ENCODE measurements at regions not wholly inside any gene's neighbourhood (a gene's known extent, or its start where the extent isn't known, plus 50 kb on each side); places are given as distances from the start of the nearest gene placed in this dataset.

GRCh38 chr3:181383760-181384159 lies 328.0 kb upstream of the SOX2 start:
- Histone ChIP-seq H3K9me2 (ENCODE audit: insufficient read depth, low read length) (no peaks in the 10 kb centered on the region), H3K4me3 (ENCODE audit: low read length) (no peak overlapping the region), H3K9me3 (ENCODE audit: low read length) (no peaks in the 10 kb centered on the region), H3K9ac (ENCODE audit: low read length) (no peak overlapping the region), H3K4me2 (ENCODE audit: low read length) (no peak overlapping the region), H4K20me1 (ENCODE audit: insufficient read depth) (no peaks in the 10 kb centered on the region), H3F3A (ENCODE audit: insufficient read depth, low read length, poor library complexity, severe bottlenecking) (no peaks in the 10 kb centered on the region), H3K27me3 (ENCODE audit: insufficient read depth, low read depth, low read length) (peaks cover 3% of the 10 kb centered on the region), H3K36me3 (ENCODE audit: insufficient read depth, low read length) (no peaks in the 10 kb centered on the region), H3K79me2 (replicated peaks; ENCODE audit: insufficient read depth, low read length) (no peaks in the 10 kb centered on the region), H3K27ac (ENCODE audit: low read length) (no peak overlapping the region), H2AFZ (ENCODE audit: low read depth, low read length) (no peak overlapping the region)
- TF ChIP-seq SMC3 (conservative IDR thresholded peaks at IDR 0.05; ENCODE audit: poor library complexity), result no peak
- TF ChIP-seq EZH2 (IDR thresholded peaks at IDR 0.05; ENCODE audit: borderline replicate concordance, insufficient read depth, low read length, poor library complexity, severe bottlenecking), result no peak
- no peak for TF ChIP-seq TAF1 (IDR thresholded peaks at IDR 0.05; ENCODE audit: low read depth)
- no peak for TF ChIP-seq REST (IDR thresholded peaks at IDR 0.05; ENCODE audit: borderline replicate concordance)
- no peak for TF ChIP-seq CTCF (IDR thresholded peaks at IDR 0.05; ENCODE audit: poor library complexity, severe bottlenecking)
- no peak for TF ChIP-seq EP300 (conservative IDR thresholded peaks at IDR 0.05; ENCODE audit: poor library complexity, severe bottlenecking)
- TF ChIP-seq RAD21 (conservative IDR thresholded peaks at IDR 0.05), result no peak
- TF ChIP-seq MXI1 (conservative IDR thresholded peaks at IDR 0.05; ENCODE audit: poor library complexity, severe bottlenecking), result no peak
- no peak for TF ChIP-seq POLR2AphosphoS5 (IDR thresholded peaks at IDR 0.05)

- Histone ChIP-seq H3K9me3 (ENCODE audit: low read length) (no peaks in the 10 kb centered on the region), H3K4me3 (ENCODE audit: low read length) (no peak overlapping the region), H3K27me3 (ENCODE audit: insufficient read depth, low read depth, low read length) (peaks cover 3% of the 10 kb centered on the region), H4K20me1 (ENCODE audit: insufficient read depth) (no peaks in the 10 kb centered on the region), H3F3A (ENCODE audit: insufficient read depth, low read length, poor library complexity, severe bottlenecking) (no peaks in the 10 kb centered on the region), H3K36me3 (ENCODE audit: insufficient read depth, low read length) (no peaks in the 10 kb centered on the region), H3K9ac (ENCODE audit: low read length) (no peak overlapping the region), H3K4me2 (ENCODE audit: low read length) (no peak overlapping the region), H3K27ac (ENCODE audit: low read length) (no peak overlapping the region), H3K79me2 (replicated peaks; ENCODE audit: insufficient read depth, low read length) (no peaks in the 10 kb centered on the region), H2AFZ (ENCODE audit: low read depth, low read length) (no peak overlapping the region), H3K9me2 (ENCODE audit: insufficient read depth, low read length) (no peaks in the 10 kb centered on the region)
- no peak for TF ChIP-seq RAD21 (conservative IDR thresholded peaks at IDR 0.05)
- TF ChIP-seq EZH2 (IDR thresholded peaks at IDR 0.05; ENCODE audit: borderline replicate concordance, insufficient read depth, low read length, poor library complexity, severe bottlenecking), result no peak
Measured at GRCh38 chr3:181383201-181383600, 328.5 kb upstream of the SOX2 start.

- Histone ChIP-seq H3K79me2 (replicated peaks; ENCODE audit: insufficient read depth, low read length) (no peaks in the 10 kb centered on the region), H3K4me2 (ENCODE audit: low read length) (no peak overlapping the region), H2AFZ (ENCODE audit: low read depth, low read length) (no peak overlapping the region), H3K9me2 (ENCODE audit: insufficient read depth, low read length) (no peaks in the 10 kb centered on the region), H3K36me3 (ENCODE audit: insufficient read depth, low read length) (no peaks in the 10 kb centered on the region), H3K27ac (ENCODE audit: low read length) (no peak overlapping the region), H4K20me1 (ENCODE audit: insufficient read depth) (no peaks in the 10 kb centered on the region), H3F3A (ENCODE audit: insufficient read depth, low read length, poor library complexity, severe bottlenecking) (no peaks in the 10 kb centered on the region), H3K27me3 (ENCODE audit: insufficient read depth, low read depth, low read length) (peaks cover 3% of the 10 kb centered on the region), H3K9me3 (ENCODE audit: low read length) (no peaks in the 10 kb centered on the region), H3K4me3 (ENCODE audit: low read length) (no peak overlapping the region), H3K9ac (ENCODE audit: low read length) (no peak overlapping the region)
- TF ChIP-seq MXI1 (conservative IDR thresholded peaks at IDR 0.05; ENCODE audit: poor library complexity, severe bottlenecking) (no peak), EZH2 (IDR thresholded peaks at IDR 0.05; ENCODE audit: borderline replicate concordance, insufficient read depth, low read length, poor library complexity, severe bottlenecking) (no peak), POLR2AphosphoS5 (IDR thresholded peaks at IDR 0.05) (no peak), TAF1 (IDR thresholded peaks at IDR 0.05; ENCODE audit: low read depth) (no peak), RAD21 (conservative IDR thresholded peaks at IDR 0.05) (no peak), CTCF (IDR thresholded peaks at IDR 0.05; ENCODE audit: poor library complexity, severe bottlenecking) (no peak), REST (IDR thresholded peaks at IDR 0.05; ENCODE audit: borderline replicate concordance) (no peak), EP300 (conservative IDR thresholded peaks at IDR 0.05; ENCODE audit: poor library complexity, severe bottlenecking) (no peak), SMC3 (conservative IDR thresholded peaks at IDR 0.05; ENCODE audit: poor library complexity) (no peak)
Measured at GRCh38 chr3:181382656-181383055, 329.1 kb upstream of the SOX2 start.

All from neural cell (in vitro differentiated cells).